ENCODE measurements at regions not wholly inside any gene's neighbourhood (a gene's known extent, or its start where the extent isn't known, plus 50 kb on each side); places are given as distances from the start of the nearest gene placed in this dataset.

DNA sequence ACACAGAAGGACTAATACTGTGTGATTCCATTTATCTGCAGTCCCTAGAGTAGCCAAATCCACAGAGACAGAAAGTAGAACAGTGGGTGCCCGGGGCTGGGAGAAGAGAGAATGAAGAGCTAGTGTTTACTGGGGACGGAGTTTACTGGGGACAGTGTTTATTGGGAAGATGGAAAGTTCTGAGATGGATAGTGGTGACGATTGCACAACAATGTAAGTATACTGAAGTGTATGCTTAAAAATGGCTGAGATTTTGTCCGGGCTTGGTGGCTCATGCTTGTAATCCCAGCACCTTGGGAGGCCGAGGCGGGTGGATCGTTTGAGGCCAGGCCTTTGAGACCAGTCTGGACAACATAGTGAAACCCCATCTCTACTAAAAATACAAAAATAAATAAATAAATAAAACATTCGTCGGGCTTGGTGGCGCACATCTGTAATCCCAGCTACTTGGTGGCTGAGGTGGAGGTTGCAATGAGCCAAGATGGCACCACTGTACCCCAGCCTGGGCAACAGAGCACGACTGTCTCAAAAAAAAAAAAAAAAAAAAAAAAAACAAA, 132.4 kb downstream of the CTTN start:
- intact Hi-C loops (cut with DNase I) = no loop called here
- DNase-seq (ENCODE audit: low spot score) (no peak), ATAC-seq (no peak)

DNA sequence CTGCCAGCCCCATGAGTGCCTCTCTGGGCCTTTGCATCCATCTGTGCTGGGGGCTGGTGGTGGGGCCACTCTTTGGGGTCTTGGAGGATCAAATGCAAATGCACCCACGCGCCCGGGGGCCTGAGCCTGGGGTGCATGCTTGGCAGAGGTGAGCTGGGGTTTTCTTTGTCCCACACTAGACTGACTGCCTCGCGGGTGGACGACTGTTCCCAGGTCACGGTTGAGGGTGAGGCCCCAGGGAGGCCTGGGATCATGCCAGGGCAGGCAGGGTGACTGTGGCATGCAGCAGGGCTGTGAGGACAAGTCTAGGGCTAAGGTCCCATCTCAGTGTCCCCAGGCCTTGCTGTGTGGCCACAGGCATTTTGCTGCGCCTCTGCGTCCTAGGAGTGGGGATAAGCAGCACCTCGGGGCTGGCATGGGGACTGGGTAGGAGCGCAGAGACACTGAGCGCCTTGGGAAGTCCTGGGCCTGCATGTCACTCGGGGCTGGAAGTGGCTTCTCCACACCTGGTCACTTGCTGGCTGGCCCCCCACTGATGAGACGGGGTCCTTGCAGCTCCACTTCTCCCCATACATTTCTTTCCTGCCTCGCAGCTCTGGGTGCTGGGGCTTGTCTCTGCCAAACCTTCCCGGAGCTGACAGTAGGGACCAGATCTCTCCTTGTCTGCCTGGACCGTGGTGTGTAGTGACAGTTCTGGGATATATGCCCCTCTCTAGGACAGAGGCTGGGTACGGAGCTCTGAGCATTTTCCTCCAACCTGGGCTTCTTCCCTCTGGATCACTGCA, 133.1 kb downstream of the CTTN start:
- no peak for ATAC-seq
- DNase-seq (ENCODE audit: low spot score) = no peak
- intact Hi-C loops (cut with DNase I) = no loop called here

DNA sequence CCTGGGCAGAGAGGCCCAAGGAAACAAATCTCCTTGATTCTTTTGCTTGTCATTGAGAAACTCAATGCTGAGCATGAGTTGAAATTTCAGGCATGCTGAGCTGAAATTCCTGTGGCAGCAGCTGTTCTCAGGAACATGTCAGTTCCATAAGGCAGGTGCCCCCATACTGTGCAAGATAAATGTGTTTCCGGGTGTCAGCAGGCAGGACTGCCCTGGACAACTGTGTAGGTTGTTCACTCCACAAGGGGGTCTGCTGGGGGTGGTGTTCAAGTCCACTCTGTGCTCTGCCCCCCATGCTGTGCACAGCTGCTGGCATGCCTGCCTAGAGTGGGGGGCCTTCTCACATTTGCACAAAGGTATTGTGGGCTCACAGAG, 133.7 kb downstream of the CTTN start:
- intact Hi-C loops (cut with DNase I) = no loop called here
- DNase-seq (ENCODE audit: low spot score) (no peak), ATAC-seq (no peak)

DNA sequence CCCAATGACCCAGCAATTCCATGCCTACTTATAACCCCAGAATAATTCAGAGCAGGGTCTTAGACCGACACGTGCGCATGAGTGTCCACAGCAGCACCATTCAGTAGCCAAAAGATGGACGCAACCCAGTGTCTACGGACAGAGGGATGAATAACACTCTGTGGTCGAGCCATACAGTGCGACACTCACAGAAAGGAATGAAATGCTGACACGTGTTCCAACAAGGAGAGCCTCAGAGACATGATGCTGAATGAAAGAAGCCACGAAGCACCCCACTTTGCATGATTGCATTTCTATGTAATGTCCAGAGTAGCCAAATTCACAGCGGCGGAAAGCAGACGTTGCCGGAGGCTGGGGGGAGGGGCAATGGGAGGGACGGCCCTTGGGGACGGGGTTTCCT, 134.4 kb downstream of the CTTN start:
- DNase-seq (ENCODE audit: low spot score) (no peak), ATAC-seq (no peak)
- intact Hi-C loops (cut with DNase I) = no loop called here

DNA sequence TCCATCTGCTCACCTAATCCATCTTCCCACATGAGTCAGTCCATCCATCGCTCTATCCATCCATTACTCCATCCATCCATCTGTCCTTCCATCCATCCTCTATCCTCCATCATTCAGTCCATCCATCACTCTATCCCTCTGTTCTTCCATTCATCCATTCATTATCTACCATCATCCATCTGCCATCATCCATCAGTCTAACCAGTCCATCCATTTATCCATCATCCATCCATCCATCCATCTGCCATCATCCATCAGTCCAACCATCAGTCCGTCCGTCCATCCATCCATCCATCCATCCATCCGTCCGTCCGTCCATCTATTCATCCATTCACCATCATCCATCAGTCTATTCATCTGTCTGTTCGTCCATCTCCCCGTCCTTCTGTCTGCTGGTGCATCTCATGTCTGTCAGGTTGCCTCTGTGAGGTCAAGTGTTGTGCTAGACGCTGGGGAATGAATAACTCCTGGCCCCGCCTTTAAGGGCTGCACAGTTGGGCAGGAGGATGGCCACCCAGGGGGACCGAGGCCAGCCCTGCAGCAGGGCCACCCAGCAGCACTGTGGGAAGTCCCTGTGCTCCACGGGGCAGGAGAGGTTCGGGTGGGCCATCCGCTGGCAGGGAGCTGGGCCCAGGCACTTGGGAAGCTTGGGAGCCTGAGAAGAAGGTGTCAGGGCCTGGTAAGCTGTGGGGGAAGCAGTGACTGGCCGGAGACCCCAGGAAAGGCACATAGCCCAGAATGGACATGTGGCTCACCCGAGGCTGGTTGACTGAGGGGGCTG, 137.1 kb downstream of the CTTN start:
- ATAC-seq (no peak), DNase-seq (ENCODE audit: low spot score) (no peak)
- intact Hi-C loops (cut with DNase I) = no loop called here

DNA sequence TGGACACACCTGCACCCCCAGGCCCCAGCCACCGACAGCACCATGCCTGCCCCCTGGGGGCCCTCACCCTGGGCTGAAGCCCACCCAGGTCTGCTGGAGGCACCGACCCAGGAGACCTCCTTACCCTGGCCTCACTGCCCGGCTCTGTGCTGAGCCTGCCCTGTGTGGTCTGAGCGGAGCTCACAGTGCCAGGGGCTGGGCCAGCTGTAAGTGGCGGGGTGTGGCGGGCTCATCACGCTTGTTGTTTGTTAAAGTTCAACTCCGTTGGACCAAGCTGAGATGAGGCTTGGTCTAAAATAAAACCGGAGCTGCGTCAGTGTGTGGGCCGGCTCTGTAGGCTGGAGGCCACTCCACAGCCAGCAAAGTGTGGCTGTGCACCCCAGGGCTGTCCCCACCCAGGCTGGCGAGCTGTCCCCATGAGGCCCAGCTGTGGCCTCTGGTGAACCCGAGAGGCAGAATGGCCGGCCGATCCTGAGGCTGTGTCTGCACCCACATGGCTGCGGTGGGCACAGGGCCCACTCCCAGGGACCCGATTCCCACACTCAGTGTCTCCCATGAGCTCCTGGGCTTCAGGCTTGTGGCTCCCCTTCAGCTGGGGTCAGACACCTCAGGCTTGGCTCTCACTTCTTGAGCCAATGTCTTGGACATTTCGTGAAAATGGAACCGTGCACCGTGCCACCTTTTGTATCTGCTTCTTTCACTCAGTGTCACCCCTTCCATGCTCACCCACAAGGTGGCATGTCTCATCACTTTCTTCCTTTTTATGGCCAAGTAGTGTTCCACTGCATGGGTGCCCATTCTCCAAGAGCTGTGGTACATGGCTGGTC, 137.9 kb downstream of the CTTN start:
- intact Hi-C loops (cut with DNase I) = no loop called here
- DNase-seq (ENCODE audit: low spot score) (no peak), ATAC-seq (no peak)

DNA sequence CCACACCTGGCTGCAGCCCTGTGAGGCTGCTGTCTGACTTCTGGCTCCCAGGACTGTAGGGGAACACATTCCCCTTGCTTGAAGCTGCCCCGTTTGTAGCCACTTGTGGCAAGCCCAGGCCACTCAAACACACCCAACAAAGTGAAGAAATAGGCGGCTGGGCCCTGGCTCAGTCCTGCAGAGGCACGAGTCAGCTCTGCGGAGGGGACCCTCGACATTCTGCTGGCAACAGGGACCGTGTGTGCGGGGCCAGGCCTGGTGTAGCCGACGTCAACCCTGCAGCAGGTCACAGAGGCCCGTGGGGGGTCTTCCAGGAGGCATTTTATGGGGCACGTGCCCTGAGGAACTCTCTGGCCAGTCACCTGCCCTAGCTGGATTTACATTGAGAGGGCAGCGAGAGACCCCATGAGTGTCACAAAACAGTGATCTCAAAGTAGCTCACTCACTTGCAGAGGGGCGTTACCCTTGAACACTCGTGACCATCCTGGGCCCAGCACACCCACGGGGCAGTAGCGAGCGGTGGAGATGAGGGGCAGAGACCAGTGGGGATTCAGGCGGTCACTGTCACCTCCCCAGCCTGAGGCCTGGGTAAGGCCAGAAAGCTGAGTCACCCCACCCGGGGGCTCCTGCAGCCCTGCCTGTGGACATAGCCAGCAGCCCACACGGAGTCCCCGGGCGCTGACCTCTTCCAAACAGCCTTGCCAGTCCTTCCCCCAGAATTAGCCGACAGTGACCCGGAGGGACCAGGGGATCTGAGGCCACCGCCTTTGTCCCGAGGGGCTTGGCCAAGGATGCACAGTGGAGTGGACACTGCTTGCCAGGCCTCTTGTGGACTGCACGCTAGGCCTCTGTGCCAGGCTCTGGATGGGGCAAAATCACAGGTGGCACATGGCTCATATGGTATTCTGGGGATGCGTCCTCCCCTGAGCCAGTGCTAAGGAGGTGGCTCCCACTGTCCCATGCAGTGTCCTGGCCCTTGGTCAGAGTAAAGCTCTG, 139.5 kb downstream of the CTTN start:
- ATAC-seq (no peak), DNase-seq (ENCODE audit: low spot score) (no peak)
- intact Hi-C loops (cut with DNase I) = no loop called here

DNA sequence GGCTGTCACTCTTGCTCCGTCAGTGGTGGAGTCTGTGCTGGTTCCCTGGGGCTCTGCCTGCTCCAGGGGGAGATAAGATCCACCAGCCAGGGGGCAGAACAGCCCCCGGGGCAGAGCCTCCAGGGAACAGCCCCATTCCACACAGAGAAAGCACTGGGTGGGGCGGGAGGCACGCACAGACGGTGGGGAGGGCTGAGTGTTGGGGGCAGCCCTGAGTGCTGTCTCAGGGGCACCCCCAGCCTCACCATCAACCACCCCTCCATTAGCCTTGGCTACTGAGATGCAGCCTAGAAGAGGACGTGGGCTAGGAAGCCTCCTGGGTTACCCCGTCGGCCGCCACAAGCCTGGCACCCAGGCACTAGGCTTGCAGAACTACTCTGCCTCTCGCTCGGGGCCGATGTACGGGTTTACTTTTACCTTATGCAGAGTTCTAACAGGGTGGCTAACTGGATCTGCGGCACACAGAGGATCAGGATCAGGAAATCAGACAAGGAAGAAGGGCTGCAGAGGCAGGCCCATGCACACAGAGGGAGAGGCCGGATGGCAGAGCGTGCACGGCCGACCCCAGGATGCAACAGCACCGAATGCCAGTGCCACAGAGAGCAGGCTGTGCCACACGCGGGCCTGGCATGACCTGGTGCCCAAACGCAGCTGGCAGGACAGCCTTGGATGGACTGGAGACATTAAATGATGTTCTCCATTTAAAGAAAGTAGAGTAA, 140.5 kb downstream of the CTTN start:
- DNase-seq (ENCODE audit: low spot score) (no peak), ATAC-seq (no peak)
- intact Hi-C loops (cut with DNase I) = no loop called here

DNA sequence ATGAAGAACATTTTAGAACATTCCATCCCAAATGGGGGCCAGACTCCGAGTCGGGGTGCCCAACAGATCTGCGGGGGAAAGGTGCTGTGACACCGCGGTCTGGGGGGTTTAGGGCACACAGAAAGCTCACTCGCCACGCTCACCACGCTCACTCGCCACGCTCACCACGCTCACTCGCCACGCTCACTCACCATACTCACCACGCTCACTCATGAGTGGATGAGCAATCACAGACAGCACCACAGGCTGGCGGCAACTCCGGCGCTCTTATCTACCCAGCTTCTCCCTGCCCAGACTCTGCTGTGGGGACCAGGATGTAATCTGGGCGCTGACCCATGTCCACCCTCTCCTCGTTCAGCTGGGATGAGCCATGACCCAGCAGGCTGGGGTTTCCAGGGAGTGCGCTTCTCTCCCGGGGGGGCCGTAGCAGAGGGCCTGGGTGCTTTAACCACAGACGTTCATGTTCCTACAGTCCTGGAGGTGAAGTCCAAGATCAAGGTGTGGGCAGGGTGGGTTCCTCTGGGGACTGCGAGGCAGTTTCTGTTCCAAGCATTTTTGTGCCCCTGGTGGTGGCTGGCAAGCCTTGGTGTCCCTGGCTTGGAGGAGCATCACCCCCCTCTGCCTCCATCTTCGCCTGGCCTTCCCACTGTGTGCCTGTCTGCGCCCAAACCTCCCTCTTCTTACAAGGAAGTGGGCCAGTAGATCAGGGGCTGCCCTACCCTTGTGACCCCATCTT, 141.2 kb downstream of the CTTN start:
- intact Hi-C loops (cut with DNase I) = no loop called here
- DNase-seq (ENCODE audit: low spot score) (no peak), ATAC-seq (no peak)

DNA sequence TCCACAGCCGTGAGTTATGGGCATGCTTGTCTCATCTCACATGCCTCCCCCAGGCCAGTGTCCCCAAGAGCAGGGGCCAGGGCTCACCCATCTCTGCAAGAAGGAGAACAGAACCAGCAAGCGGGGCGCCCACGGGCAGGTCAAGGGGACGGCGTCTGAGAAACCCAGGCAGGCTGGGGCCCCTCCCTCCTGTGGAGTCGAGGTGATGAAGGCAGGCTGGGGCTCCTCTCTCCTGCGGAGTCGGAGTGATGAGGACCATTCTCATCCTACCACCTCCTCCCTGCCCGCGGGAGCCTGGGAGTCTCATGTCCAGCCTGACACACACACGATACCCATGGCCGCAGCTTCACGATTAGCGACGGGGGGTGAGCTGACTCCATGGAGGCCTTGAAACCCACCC, 141.9 kb downstream of the CTTN start:
- no peak for ATAC-seq
- intact Hi-C loops (cut with DNase I) = no loop called here
- DNase-seq (ENCODE audit: low spot score) = no peak

DNA sequence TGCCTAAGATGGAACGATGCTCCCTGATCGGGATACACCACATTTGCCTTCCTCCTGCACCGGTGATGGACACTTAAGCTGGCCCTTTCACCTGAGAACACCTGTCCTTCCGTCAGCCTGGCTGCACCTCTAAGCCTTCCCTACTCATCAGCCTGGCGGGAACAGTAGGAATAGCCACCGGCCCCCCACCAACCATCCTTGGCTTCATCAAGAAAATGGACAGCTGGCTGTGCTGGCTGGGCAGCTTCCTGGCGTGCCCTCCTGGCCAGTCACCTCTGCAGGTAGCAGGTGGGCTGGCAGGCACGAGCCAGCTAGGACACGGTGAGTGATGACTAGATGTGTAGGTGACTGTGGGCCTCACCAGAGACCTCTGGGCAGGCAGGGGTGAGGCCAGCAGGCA, 142.8 kb downstream of the CTTN start:
- DNase-seq (ENCODE audit: low spot score) (no peak), ATAC-seq (no peak)
- intact Hi-C loops (cut with DNase I) = no loop called here

DNA sequence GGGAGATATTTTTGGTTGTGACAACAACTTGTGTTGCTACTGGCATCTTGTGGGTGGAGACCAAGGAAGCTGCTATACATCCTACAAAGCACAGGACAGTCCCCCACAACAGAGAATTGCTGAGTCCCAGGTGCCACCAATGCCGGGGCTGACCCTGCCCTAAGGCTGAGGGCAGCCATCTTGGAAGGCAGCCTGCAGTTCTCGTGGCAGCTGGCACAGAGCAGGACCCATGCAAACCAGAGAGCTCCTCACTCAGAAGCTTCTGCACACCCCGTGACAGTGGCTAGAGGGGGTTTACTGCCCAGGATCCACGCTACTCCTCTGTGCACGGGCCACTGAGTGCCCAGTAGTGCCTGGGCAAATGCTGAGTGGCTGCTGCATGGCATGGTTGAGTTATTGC, 143.4 kb downstream of the CTTN start:
- intact Hi-C loops (cut with DNase I) = no loop called here
- no peak for ATAC-seq
- DNase-seq (ENCODE audit: low spot score) = no peak

DNA sequence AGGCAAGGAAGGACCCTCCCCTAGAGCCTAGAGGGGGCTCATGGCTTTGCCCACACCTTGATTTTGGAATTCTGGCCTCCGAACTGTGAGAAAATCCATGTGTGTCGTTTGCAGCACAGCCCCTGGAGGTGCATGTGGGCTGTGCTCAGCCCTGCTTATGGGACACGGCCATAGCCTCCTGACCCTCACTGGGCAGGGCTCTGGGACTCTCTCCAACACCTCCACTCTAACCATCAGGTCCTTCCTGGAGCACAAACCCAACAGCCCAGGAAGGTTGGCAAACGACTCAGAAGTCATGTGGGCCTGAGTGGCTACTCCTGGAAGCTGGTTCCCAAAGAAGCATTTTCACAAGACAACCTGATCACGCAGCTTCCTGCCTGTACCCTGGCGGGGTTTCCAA, 144.1 kb downstream of the CTTN start:
- ATAC-seq (no peak), DNase-seq (ENCODE audit: low spot score) (no peak)
- intact Hi-C loops (cut with DNase I) = no loop called here

DNA sequence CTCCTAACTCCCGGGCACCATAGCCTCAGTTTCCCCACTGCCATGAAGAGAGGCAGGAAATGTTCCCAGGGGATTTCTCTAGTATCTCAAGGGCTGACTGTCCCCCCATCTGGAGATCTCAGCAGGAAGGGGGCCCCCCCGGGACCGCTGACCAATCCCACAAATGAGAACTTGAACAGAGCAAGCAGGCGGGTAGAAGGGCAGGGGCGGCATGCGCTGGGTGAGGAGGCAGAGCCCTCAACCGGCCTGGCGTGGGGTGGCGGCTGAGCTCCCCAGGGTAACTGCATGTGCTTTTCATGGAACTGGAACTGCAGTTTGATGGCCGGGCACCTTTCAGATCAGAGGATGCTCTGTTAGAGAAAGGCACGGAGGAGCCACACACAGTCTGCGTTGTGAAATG, 144.5 kb downstream of the CTTN start:
- DNase-seq (ENCODE audit: low spot score) (no peak), ATAC-seq (no peak)
- intact Hi-C loops (cut with DNase I) = no loop called here

DNA sequence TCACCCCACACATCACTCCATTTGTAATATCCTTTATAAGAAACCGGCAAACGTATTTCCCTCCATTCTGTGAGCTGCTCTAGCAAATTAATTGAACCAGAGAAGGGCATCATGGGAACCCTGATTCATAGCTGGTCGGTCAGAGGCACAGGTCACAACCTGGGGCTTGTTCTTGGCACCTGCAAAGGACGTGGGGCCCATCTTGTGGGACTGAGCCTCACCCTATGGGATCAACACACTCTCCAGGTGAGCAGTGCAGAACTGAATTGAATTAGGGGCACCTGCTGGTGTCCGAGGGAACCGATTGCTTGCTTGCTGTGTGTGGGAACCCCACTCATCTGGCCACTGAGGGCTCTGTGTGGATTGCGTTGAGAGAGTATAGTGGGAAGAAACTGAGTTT, 145.3 kb downstream of the CTTN start:
- DNase-seq (ENCODE audit: low spot score) (no peak), ATAC-seq (no peak)
- intact Hi-C loops (cut with DNase I) = no loop called here

DNA sequence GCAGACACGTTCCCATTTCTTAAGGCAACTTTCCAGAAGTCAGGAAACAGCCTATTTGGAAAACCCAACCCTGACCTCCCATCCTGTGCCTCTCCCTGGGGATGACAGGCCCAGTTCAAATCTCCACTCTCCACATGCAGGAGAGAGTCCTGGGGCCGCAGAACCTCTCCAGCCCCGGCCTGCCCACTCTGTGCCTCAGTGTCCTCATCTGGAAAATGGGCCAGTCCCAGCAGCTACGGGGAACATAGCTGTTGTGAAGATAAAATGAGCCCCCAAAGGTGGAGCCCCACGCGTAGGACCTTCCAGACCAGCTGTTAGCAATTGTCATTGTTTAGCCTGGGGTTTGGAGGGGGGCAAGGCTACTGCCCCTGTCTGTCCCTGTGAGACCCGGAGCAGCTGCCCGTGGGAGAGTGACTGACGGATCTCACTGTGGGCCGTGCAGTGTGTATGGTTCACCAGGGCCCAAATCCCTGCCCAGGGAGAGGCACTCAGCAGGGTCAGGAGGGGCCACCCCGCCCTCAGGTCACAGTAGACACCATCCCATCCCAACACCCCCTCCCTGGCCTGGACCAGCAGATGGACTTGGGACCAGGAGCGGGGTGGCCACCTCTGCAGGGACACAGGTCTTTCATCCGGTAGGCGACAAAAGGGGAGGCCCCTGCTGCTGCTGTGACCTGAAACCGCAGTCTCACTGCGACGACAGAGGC, 145.9 kb downstream of the CTTN start:
- ATAC-seq (no peak), DNase-seq (ENCODE audit: low spot score) (no peak)
- intact Hi-C loops (cut with DNase I) = no loop called here

All from sciatic nerve (tissue), 2 donors.